GM19240 (cell line): ENCODE measurements at regions not wholly inside any gene's neighbourhood (a gene's known extent, or its start where the extent isn't known, plus 50 kb on each side); places are given as distances from the start of the nearest gene placed in this dataset.
"Not testable (repeated sequence)": the region's sequence is repeated elsewhere in the genome, so short reads cannot be mapped to it uniquely, and the experiment has no call there.

Source experiments
- DNase-seq: peaks from one replicate; pipeline ENCODE4 v3.0.0; 2011; ENCODE audit warnings: low spot score; ENCODE audit not compliant: insufficient read length

DNA sequence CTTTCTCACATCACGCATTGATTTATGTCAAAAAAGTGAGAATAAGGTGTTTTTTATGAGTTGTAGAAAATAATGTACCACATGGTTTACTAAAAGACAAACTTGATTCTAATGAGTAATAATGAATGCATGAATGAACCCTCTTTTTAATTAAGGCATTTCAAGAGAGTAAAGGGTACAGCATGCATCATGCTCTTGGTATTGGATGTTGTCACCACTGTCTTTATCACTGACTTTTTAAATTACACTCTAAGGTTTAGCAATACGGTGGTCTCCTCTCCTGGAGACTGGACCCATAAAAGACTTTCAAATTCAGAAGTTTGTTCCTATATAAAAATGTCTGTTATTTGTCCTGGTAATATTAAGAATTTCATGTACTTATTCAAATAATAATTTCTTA, 277.5 kb upstream of the TGFBR2 start:
- DNase-seq, result not testable (repeated sequence)

DNA sequence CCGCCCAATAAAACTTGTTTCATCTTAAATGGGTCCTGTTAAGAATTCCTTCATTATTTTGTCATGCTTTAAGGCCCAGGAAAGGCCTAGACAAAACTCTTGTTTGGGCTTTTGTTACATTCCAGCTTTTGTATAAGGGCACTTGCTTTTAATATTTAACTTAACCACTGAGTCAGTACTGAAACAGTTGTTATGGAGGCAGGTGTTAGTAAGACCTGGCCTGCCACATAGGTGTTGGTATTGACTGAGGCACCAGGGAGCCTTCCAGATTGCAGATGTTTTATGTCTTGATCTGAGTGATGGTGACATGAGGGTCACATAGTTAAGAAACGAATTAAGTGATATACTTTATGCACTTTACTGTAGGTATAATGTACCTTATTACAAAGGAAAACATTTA, 274.9 kb upstream of the TGFBR2 start:
- DNase-seq, result no peak

- DNase-seq, result no peak
These were observed 274.0 kb upstream of the TGFBR2 start for GRCh38 chr3:30332196-30333021.

DNA sequence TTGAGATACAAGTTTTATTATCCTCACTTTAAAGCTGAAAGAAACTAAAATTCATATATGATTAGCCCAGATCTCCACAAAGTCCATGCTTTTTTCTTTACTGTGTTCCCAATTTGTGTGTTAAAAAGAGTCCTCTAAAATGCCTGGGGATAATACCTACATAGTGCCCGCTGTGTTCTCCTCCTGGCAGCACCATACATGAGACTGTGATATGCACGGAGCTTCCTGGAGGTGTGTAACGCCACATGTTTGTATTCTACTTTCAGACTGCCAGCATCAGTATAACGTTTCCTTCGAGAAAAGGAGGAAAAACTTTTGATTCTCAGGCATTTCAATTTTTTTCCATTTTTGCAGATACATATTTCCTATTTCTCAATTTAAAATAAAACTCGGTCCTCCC, 273.3 kb upstream of the TGFBR2 start:
- DNase-seq, result no peak

DNA sequence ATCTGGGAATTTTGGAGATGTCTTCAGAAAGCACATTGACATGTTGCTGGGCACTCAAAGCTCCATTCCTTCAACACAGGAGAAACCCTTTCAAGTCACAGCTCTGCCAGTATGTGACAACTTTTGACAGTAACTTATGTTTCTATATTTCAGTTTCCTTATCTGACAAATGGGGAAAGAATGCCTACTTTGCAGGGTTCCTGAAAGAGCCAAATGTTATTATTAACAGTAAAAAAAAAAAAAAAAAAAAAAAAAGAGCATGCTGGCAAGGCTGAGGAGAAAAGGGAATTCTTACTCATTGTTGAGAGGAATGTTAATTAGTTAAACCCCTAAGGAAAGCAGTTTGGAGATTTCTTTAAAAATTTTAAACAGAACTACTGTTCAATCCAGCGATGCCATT, 272.5 kb upstream of the TGFBR2 start:
- DNase-seq, result no peak

DNA sequence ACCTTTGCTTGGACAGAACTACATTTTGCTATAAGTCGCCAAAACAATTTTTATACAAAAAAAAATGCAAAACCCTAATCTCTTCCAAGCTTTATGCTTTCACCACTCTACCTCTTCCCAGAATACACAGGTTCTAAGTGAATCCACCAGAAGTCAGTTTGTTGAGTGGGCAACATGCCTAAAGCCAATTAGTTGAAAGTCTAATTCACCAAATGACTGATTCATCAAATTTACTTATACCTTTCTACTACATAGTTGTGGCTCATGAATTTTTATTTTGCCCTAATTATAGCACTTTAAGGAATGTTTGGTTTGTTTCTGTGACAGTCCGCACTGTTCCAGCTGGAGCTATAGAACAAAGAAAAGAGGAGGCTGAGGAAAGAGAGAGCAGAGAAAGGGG, 265.9 kb upstream of the TGFBR2 start:
- no peak for DNase-seq

- no peak for DNase-seq
These were observed 265.3 kb upstream of the TGFBR2 start for GRCh38 chr3:30341079-30341478.

DNA sequence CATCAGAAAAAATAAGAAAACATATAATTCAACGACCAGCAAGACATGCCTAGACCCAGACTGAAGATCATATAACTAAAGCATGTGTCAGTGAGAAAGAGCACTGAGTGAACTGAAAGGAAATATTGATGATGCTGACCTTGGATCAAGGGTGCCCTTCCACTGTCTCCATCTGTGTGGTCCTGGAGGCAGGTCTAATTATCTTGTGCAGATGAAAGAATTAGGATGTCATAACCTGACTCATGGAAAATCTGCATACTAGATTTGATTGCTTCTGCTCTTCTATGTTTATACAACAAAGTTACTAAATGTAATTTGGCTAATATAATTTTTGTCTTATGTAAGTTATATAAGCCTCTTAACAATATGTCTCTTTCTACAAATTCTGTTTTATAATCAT, 264.6 kb upstream of the TGFBR2 start:
- no peak for DNase-seq

DNA sequence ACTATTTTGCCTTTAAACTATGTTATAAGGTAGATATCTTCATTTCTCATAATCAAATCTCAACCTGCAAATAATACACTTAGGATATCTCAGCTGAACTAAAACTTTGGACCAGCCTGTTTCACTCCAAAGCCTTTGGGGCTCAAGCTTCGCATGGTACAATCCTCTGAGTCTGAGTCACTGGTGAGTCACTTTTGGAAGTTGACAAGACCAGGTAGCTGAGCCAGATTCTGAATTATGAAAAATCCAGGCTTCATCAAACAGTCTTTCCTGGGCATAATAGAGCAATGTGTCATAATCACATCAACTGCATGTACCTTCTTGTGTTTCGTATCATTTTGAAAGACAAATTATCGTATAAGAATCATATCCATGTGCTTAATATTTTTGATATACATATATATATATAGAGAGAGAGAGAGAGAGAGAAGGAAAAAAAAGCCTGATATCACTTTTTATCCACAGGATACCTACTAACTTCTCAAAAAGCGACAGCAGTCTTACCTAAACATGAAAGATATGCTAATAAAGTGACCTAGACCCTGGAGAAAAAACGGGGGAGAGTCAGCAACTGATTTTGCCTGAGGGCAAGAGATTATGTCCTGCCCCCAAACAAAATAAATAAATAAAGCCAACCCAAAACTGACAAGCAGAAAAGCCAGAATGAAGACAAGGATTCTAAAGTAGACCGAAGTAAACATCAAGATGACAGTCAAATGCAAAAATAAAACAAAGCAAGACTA, 263.9 kb upstream of the TGFBR2 start:
- DNase-seq, result no peak

- DNase-seq, result no peak
These were observed 263.2 kb upstream of the TGFBR2 start for GRCh38 chr3:30343067-30343831.

- DNase-seq, result no peak
These were observed 262.5 kb upstream of the TGFBR2 start for GRCh38 chr3:30343861-30344260.

DNA sequence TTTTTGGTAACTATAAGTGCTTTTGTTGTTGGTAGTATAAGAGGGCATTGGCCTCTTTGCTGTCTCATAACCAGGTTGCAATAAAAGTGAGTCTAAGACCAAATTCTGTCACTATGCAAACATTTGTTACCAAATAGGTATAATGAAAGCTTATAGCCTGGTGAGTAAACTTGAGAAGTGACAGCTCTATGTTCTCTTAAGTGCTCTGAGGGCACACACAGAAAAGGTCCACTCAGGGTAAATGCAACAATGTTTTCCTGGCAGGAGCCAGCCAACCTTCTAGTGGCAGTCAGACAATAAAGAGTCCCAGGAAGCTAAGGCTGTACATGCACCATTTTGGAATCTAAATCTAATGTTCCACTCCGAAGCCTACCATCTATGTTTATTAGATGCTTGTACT, 262.1 kb upstream of the TGFBR2 start:
- DNase-seq, result no peak

DNA sequence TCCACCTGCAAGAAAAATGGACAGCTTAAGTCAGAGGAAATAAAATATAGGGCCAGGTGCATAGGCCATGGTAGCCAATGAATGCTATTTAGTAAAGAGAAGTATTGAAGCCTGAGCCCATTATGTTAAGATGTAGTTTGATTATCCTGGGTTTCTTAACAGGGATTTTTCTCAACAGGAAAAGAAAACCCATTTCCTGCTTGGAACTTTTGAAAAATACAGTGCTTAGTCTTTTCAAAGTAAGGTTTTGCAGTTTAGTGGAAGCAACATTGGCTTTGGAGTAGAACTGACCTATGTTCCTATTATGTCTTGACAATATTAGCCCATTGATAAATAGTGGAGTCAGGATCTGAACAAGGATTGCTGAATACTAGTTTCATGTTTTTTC, 259.5 kb upstream of the TGFBR2 start:
- no peak for DNase-seq

GRCh38 chr3:30347679-30348216, 258.7 kb upstream of the TGFBR2 start:
- DNase-seq, result no peak

DNA sequence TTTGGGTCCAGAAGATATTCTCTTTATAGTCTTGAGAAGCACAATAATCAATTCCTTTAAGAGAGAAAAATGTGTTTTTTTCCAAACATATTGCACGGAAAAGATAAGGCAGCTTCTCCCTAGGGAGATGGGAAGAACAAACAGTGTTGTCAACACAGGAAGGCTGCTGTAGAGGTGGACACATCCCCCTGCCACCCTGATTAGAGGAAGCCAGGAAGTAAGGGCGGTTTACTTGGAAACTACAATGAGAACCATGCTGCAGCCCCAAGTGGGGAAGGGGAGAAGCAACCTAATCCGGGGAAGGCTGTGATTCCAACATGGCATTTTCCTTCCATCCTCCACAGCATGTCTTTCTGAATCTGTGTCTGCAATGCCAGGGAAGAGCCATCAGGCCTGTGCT, 256.9 kb upstream of the TGFBR2 start:
- no peak for DNase-seq

DNA sequence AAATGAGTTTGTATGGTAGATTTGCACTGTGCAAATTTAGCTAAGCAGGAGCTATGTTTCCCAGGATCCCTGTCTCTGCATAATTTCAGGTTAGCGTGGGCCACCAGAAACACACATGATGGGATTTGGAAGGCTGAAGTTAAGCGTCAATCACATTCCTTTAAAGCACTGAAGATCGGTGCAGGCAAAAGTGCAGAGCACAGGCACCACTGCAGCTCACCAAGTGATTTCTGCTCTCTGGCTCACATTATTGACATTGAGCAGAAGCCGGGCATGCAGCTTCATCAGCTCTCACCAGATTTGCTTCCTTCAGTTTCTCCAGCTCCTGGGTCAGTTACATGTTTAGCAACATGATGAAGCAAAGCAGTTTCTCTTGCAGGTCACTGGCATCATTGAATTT, 256.4 kb upstream of the TGFBR2 start:
- no peak for DNase-seq

DNA sequence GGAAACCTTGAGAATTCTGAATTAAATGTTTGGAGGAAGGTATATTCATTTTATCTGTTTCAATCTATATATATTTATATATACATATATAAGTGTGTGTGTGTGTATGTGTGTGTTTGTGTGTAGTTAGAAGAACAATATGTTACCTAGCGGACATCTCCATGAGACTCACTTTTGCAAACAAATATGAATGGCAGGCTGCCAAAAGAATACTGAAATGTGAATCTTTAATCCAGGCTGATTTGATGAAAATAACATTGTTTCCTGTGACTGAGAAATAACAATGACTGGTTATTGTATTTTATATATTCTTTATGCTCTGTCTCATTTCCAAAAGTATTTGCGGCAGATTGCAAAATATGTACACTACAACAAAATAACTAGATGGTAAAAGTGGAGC, 255.5 kb upstream of the TGFBR2 start:
- no peak for DNase-seq

DNA sequence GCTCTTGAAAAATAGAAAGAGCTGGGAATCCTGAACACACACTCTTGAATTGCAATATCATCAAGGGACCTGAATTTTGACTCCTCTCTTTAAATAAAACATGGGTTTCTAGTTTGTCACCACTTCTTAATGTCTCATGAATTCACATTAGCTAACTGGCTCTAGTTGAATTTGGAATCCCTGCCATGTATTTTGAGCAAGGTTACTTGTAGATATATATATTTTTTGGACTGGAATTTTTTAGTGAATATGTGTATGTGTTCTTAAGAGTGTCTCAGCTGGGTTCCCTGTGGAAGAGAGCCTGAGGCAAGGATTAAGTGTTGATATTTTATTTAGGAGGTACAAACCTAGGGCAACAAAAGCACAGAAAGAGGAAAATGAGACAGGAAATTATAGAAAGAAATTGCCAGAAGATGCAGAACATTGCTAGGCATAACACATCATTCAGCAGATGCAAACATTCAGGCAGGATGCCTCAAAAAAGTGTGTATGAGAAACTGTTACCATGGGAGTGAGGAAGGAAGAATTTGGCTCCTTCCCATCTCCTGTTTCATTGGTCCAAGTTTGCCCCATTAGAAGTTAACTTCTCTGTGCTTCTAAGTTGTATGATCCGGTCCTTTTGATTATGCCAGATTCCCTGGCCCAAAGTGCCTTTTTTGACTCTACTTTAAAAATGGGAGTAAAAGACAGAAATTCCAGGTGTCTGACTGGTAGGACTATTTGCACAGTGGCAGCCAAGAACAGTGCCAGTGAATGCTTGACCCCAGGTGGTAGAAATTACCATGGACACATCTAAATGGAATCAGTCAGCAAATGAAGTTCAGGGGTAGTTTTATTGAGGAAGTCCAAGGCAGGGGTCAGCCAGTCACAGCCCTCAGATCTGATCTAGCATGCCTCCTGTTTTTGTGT, 253.7 kb upstream of the TGFBR2 start:
- no peak for DNase-seq

GRCh38 chr3:30353711-30354467, 252.5 kb upstream of the TGFBR2 start:
- no peak for DNase-seq

GRCh38 chr3:30354513-30354912, 251.9 kb upstream of the TGFBR2 start:
- no peak for DNase-seq
